HepG2 (cell line): ENCODE measurements at regions not wholly inside any gene's neighbourhood (a gene's known extent, or its start where the extent isn't known, plus 50 kb on each side); places are given as distances from the start of the nearest gene placed in this dataset.
A peak's percentile ranks its signal among the peaks of the same experiment; 100 is the strongest.

ENCODE experiments used
- CREM ChIP-seq, 2 experiments: sonication (generic) in 1 of 2; formaldehyde crosslinking in 1 of 2; IDR thresholded peaks; 2 replicates each; pipeline versions ENCODE4 v1.4.0 to v1.6.1; 2016 to 2020; ENCODE audit warnings: antibody characterized with exemption in 1 of 2, mild to moderate bottlenecking in 1 of 2, missing genetic modification reagents in 1 of 2
- GLI4 ChIP-seq: sonication (generic); formaldehyde crosslinking; IDR thresholded peaks from 2 replicates; pipeline ENCODE4 v1.5.1; 2020; ENCODE audit warnings: missing genetic modification reagents, mild to moderate bottlenecking, moderate library complexity, borderline replicate concordance
- KMT2A ChIP-seq: sonication (generic); formaldehyde crosslinking; IDR thresholded peaks from 2 replicates; pipeline ENCODE4 v1.4.0; 2020; ENCODE audit warnings: missing genetic modification reagents
- SAP130 ChIP-seq: IDR thresholded peaks from 2 replicates; pipeline ENCODE4 v1.6.1; 2016; ENCODE audit warnings: low read depth
- SMAD1 ChIP-seq: sonication (generic); formaldehyde crosslinking; IDR thresholded peaks from 2 replicates; pipeline ENCODE4 v1.4.0; 2020; ENCODE audit warnings: missing genetic modification reagents, low read depth, mild to moderate bottlenecking, borderline replicate concordance
- SMARCC2 ChIP-seq: fragments of 450-650 bp; IDR thresholded peaks from 2 replicates; pipeline ENCODE4 v1.6.1; 2017; ENCODE audit warnings: antibody characterized with exemption, mild to moderate bottlenecking
- TGIF2 ChIP-seq: IDR thresholded peaks from 2 replicates; pipeline ENCODE4 v1.6.1; 2016; ENCODE audit warnings: control low read depth, missing compliant biosample characterization
- TOPORS ChIP-seq: sonication (generic); formaldehyde crosslinking; IDR thresholded peaks from 2 replicates; pipeline ENCODE4 v1.8.0; 2023; ENCODE audit warnings: mild to moderate bottlenecking, missing genetic modification reagents
- ZFP41 ChIP-seq: sonication (generic); formaldehyde crosslinking; IDR thresholded peaks from 2 replicates; pipeline ENCODE4 v1.4.0; 2020; ENCODE audit warnings: mild to moderate bottlenecking, missing genetic modification reagents, borderline replicate concordance
- TF ChIP-seq, protein P1 (sequence below): sonication (generic); formaldehyde crosslinking; IDR thresholded peaks from 2 replicates; pipeline ENCODE4 v1.8.0; 2022; ENCODE audit warnings: mild to moderate bottlenecking, missing genetic modification reagents
- TF ChIP-seq, protein P2 (sequence below): IDR thresholded peaks from 2 replicates; pipeline ENCODE4 v1.6.1; 2016; ENCODE audit warnings: low read depth, control low read depth
- TF ChIP-seq, protein P3 (sequence below): sonication (generic); formaldehyde crosslinking; IDR thresholded peaks from 2 replicates; pipeline ENCODE4 v1.4.0; 2020; ENCODE audit warnings: missing genetic modification reagents, mild to moderate bottlenecking, borderline replicate concordance
- TF ChIP-seq, protein P4 (sequence below): sonication (generic); formaldehyde crosslinking; IDR thresholded peaks from 2 replicates; pipeline ENCODE4 v1.9.0; 2021; ENCODE audit warnings: mild to moderate bottlenecking, missing genetic modification reagents
- TF ChIP-seq, protein P5 (sequence below): sonication (generic); formaldehyde crosslinking; conservative IDR thresholded peaks from 2 replicates; pipeline ENCODE4 v1.8.0; 2022; ENCODE audit warnings: missing genetic modification reagents

DNA sequence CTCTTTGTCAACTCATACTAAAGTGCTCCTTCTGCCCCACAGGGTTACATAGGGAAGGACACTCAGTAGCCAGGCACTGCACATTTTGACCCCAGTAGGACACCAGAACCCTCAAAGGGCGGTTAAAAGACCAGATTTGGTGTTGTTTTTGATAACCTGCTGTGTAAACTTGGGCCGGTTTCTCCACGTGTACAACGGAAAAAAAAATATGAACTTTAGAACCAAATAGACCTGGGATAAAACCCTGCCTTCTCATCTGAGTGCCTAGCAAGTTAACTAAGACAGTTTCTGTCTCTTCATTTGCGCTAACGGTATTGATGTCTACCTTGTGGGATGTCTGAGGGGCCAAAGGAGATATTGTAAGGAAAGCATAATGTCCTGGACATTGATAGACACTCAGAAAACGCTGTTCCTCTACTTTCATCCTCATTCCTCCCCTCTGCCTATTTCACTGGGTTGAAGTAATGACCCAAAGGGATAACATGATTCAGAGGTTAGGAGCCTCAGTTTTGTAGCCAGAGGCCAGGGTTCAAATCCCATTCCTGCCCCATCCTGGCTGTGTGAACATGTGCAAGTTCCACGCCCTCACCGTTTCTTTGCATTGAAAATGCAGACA is 155.9 kb upstream of the LPP start (continued):
- TF ChIP-seq, protein P1, sequence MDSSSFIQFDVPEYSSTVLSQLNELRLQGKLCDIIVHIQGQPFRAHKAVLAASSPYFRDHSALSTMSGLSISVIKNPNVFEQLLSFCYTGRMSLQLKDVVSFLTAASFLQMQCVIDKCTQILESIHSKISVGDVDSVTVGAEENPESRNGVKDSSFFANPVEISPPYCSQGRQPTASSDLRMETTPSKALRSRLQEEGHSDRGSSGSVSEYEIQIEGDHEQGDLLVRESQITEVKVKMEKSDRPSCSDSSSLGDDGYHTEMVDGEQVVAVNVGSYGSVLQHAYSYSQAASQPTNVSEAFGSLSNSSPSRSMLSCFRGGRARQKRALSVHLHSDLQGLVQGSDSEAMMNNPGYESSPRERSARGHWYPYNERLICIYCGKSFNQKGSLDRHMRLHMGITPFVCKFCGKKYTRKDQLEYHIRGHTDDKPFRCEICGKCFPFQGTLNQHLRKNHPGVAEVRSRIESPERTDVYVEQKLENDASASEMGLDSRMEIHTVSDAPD (CRISPR knock-in tag) = peak; percentile 95
- TF ChIP-seq TGIF2 (CRISPR knock-in tag) (0 out of 2 replicates have a peak, but pooled peaks have one; percentile 44), TOPORS (CRISPR knock-in tag) (peak; percentile 39; the same call in 1 of the 2 replicates), ZFP41 (CRISPR knock-in tag) (no peak), SMAD1 (CRISPR knock-in tag) (no peak), GLI4 (CRISPR knock-in tag) (0 out of 2 replicates have a peak, but pooled peaks have one; percentile 9), CREM (IDR thresholded peaks at IDR 0.05) (peak; percentile 89), CREM (CRISPR knock-in tag; IDR thresholded peaks at IDR 0.05) (no peak), KMT2A (peak; percentile 56; the same call in 1 of the 2 replicates), SMARCC2 (no peak), SAP130 (peak; percentile 90)
- TF ChIP-seq, protein P2, sequence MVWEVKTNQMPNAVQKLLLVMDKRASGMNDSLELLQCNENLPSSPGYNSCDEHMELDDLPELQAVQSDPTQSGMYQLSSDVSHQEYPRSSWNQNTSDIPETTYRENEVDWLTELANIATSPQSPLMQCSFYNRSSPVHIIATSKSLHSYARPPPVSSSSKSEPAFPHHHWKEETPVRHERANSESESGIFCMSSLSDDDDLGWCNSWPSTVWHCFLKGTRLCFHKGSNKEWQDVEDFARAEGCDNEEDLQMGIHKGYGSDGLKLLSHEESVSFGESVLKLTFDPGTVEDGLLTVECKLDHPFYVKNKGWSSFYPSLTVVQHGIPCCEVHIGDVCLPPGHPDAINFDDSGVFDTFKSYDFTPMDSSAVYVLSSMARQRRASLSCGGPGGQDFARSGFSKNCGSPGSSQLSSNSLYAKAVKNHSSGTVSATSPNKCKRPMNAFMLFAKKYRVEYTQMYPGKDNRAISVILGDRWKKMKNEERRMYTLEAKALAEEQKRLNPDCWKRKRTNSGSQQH (CRISPR knock-in tag) = no peak; the same call in none of the 2 replicates
- TF ChIP-seq, protein P3, sequence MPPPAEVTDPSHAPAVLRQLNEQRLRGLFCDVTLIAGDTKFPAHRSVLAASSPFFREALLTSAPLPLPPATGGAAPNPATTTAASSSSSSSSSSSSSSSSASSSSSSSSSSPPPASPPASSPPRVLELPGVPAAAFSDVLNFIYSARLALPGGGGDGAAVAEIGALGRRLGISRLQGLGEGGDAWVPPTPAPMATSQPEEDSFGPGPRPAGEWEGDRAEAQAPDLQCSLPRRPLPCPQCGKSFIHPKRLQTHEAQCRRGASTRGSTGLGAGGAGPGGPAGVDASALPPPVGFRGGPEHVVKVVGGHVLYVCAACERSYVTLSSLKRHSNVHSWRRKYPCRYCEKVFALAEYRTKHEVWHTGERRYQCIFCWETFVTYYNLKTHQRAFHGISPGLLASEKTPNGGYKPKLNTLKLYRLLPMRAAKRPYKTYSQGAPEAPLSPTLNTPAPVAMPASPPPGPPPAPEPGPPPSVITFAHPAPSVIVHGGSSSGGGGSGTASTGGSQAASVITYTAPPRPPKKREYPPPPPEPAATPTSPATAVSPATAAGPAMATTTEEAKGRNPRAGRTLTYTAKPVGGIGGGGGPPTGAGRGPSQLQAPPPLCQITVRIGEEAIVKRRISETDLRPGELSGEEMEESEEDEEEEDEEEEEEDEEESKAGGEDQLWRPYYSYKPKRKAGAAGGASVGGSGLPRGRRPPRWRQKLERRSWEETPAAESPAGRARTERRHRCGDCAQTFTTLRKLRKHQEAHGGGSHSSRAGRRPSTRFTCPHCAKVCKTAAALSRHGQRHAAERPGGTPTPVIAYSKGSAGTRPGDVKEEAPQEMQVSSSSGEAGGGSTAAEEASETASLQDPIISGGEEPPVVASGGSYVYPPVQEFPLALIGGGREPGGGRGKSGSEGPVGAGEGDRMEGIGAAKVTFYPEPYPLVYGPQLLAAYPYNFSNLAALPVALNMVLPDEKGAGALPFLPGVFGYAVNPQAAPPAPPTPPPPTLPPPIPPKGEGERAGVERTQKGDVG (CRISPR knock-in tag) = no peak
- TF ChIP-seq, protein P4, sequence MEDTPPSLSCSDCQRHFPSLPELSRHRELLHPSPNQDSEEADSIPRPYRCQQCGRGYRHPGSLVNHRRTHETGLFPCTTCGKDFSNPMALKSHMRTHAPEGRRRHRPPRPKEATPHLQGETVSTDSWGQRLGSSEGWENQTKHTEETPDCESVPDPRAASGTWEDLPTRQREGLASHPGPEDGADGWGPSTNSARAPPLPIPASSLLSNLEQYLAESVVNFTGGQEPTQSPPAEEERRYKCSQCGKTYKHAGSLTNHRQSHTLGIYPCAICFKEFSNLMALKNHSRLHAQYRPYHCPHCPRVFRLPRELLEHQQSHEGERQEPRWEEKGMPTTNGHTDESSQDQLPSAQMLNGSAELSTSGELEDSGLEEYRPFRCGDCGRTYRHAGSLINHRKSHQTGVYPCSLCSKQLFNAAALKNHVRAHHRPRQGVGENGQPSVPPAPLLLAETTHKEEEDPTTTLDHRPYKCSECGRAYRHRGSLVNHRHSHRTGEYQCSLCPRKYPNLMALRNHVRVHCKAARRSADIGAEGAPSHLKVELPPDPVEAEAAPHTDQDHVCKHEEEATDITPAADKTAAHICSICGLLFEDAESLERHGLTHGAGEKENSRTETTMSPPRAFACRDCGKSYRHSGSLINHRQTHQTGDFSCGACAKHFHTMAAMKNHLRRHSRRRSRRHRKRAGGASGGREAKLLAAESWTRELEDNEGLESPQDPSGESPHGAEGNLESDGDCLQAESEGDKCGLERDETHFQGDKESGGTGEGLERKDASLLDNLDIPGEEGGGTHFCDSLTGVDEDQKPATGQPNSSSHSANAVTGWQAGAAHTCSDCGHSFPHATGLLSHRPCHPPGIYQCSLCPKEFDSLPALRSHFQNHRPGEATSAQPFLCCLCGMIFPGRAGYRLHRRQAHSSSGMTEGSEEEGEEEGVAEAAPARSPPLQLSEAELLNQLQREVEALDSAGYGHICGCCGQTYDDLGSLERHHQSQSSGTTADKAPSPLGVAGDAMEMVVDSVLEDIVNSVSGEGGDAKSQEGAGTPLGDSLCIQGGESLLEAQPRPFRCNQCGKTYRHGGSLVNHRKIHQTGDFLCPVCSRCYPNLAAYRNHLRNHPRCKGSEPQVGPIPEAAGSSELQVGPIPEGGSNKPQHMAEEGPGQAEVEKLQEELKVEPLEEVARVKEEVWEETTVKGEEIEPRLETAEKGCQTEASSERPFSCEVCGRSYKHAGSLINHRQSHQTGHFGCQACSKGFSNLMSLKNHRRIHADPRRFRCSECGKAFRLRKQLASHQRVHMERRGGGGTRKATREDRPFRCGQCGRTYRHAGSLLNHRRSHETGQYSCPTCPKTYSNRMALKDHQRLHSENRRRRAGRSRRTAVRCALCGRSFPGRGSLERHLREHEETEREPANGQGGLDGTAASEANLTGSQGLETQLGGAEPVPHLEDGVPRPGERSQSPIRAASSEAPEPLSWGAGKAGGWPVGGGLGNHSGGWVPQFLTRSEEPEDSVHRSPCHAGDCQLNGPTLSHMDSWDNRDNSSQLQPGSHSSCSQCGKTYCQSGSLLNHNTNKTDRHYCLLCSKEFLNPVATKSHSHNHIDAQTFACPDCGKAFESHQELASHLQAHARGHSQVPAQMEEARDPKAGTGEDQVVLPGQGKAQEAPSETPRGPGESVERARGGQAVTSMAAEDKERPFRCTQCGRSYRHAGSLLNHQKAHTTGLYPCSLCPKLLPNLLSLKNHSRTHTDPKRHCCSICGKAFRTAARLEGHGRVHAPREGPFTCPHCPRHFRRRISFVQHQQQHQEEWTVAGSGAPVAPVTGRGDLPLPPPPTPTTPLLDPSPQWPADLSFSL = no peak
- TF ChIP-seq, protein P5, sequence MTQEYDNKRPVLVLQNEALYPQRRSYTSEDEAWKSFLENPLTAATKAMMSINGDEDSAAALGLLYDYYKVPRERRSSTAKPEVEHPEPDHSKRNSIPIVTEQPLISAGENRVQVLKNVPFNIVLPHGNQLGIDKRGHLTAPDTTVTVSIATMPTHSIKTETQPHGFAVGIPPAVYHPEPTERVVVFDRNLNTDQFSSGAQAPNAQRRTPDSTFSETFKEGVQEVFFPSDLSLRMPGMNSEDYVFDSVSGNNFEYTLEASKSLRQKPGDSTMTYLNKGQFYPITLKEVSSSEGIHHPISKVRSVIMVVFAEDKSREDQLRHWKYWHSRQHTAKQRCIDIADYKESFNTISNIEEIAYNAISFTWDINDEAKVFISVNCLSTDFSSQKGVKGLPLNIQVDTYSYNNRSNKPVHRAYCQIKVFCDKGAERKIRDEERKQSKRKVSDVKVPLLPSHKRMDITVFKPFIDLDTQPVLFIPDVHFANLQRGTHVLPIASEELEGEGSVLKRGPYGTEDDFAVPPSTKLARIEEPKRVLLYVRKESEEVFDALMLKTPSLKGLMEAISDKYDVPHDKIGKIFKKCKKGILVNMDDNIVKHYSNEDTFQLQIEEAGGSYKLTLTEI = no peak
